Heart left ventricle (tissue), 16 donors: ENCODE measurements at regions not wholly inside any gene's neighbourhood (a gene's known extent, or its start where the extent isn't known, plus 50 kb on each side); places are given as distances from the start of the nearest gene placed in this dataset.

ENCODE experiments used
- ATAC-seq, 4 donors: fragments of 200-7000 bp; cut with Tn5 transposase; one replicate each; pipeline ENCODE4 v1.9.1; 2020 to 2022; ENCODE audit warnings: moderate library complexity in 4 of 4, mild to moderate bottlenecking in 3 of 4, moderate number of reproducible peaks in 1 of 4
- DNase-seq, 5 donors: peaks; one replicate each; pipeline ENCODE4 v3.0.0-alpha.2; 2020
- H3K27ac ChIP-seq, 12 donors: fragments of 200-600 bp; sonication (generic) in 4 of 12; one replicate each; pipeline versions ENCODE4 v1.5.0 to v1.8.0; 2016 to 2022; ENCODE audit warnings: mild to moderate bottlenecking in 2 of 12
- H3K27me3 ChIP-seq, 9 donors: fragments of 200-600 bp; sonication (generic) in 2 of 9; one replicate each; pipeline versions ENCODE4 v1.5.1 to v1.8.0; 2016 to 2022; ENCODE audit warnings: mild to moderate bottlenecking in 3 of 9
- H3K36me3 ChIP-seq, 9 donors: fragments of 200-600 bp; sonication (generic) in 2 of 9; one replicate each; pipeline versions ENCODE4 v1.5.0 to v1.8.0; 2018 to 2022; ENCODE audit warnings: mild to moderate bottlenecking in 2 of 9
- H3K4me1 ChIP-seq, 12 donors: fragments of 200-600 bp; sonication (generic) in 4 of 12; one replicate each; pipeline versions ENCODE4 v1.5.0 to v1.8.0; 2016 to 2022; ENCODE audit warnings: mild to moderate bottlenecking in 3 of 12
- H3K4me3 ChIP-seq, 12 donors: fragments of 200-600 bp; sonication (generic) in 4 of 12; one replicate each; pipeline versions ENCODE4 v1.5.0 to v1.8.0; 2017 to 2022; ENCODE audit warnings: mild to moderate bottlenecking in 9 of 12, moderate library complexity in 4 of 12
- H3K9me3 ChIP-seq, 12 donors: fragments of 200-600 bp; sonication (generic) in 4 of 12; one replicate each; pipeline versions ENCODE4 v1.5.0 to v1.8.0; 2016 to 2022; ENCODE audit warnings: mild to moderate bottlenecking in 1 of 12
- CTCF ChIP-seq, 12 donors: fragments of 200-600 bp; sonication (generic) in 4 of 12; IDR thresholded peaks; one replicate each; pipeline versions ENCODE4 v1.5.0 to v1.8.0; 2018 to 2022; ENCODE audit warnings: antibody characterized with exemption in 12 of 12, mild to moderate bottlenecking in 5 of 12
- POLR2A ChIP-seq, 2 donors: fragments of 450-650 bp; IDR thresholded peaks; one replicate each; pipeline ENCODE4 v1.6.1; 2017; ENCODE audit warnings: antibody characterized with exemption in 2 of 2, mild to moderate bottlenecking in 2 of 2, moderate library complexity in 2 of 2
- WGBS, 4 donors: extraction: QIAGEN DNeasy Blood & Tissue Kit in 2 of 4; methylation state at CpG; one replicate each; pipeline versions ENCODE4 v1.1.5 to v1.1.7; 2013 to 2018; 5-methylcytosine and 5-hydroxymethylcytosine counted together
- intact Hi-C, 10 donors: fragments of 100-400 bp; cut with DNase I; formaldehyde crosslinking; loops; one replicate each; pipeline versions ENCODE4 v1.11.1 to v1.14.2; 2022
- donor health status: ischemic (EF 13 %, LVEDD 7.1; RV severe dilation, severe dysfunction).
- donor health status: healthy with polysubstance abuse.
- donor health status: DM: no; HTN: yes; CAD: no.
- donor health status: DM: no; HTN: no; CAD: no.
- donor health status: ischemic (EF 25% LVEDD 6.9; RV normal size, moderate dysfunction).
- donor health status: ischemic (EF 25% LVEDD 5.7; RV mildly dilated, moderate dysfunction).
- donor health status: healthy.
- donor health status: DM: yes; HTN: yes; CAD: no.
- donor health status: ischemic (EF 35%, LVEDD 5.7; RV mildly dilated, moderate dysfunction).
- donor health status: nonischemic (EF 11% LVEDD 7.7; RV severe dilation, severe dysfunction).
- donor health status: DM: yes; HTN: yes; CAD: no.
- donor health status: PGD.
- donor health status: ischemic (EF 29% LVEDD 5.4; RV normal size, mild dysfunction).
- donor health status: nonischemic (EF 23%, LVEDD 6.1; RV moderate dilation, normal function).

- peak overlapping the region in 3 of 12 donors; percentile 15 to 54 (median 49) for H3K4me3 ChIP-seq
- H3K9me3 ChIP-seq = no peaks in the 10 kb centered on the region
- ATAC-seq (no peak), DNase-seq (no peak)
- peak overlapping the region in 2 of 12 donors; percentile 48 to 76 for H3K27ac ChIP-seq
- H3K36me3 ChIP-seq = no peaks in the 10 kb centered on the region
- 28 to 86% (median 73%) methylated on average over 12 to 39 of the region's 39 CpGs for WGBS, 4 donors
- H3K4me1 ChIP-seq = peaks cover 0 to 47% (median 12%) of the 10 kb centered on the region in 12 donors
- intact Hi-C loops = loop anchor here in 5 of 10 donors (5.0 to 10.0 kb wide), 8 partner anchors 99 to 434 kb away; no protein-coding TSS in a partner anchor
- peaks cover 0 to 72% (median 0%) of the 10 kb centered on the region in 9 donors for H3K27me3 ChIP-seq
- no peak for TF ChIP-seq POLR2A (IDR thresholded peaks at IDR 0.05)
- no peak for TF ChIP-seq CTCF (IDR thresholded peaks at IDR 0.05)
Observed at GRCh38 chrX:40168480-40169011, 70.8 kb upstream of the BCOR start.

- intact Hi-C loops = loop anchor here in 5 of 10 donors (5.0 to 10.0 kb wide), 8 partner anchors 99 to 433 kb away; no protein-coding TSS in a partner anchor
- peak overlapping the region; percentile 5 to 57 (median 45) for H3K4me3 ChIP-seq
- WGBS, 4 donors = 16 to 22% (median 19%) methylated on average over 43 to 46 of the region's 46 CpGs
- peaks cover 0 to 69% (median 0%) of the 10 kb centered on the region in 9 donors for H3K27me3 ChIP-seq
- peak overlapping the region in 4 of 12 donors; percentile 8 to 76 (median 22) for H3K27ac ChIP-seq
- peaks cover 0 to 41% (median 10%) of the 10 kb centered on the region in 12 donors for H3K4me1 ChIP-seq
- DNase-seq (peak in 3 of 5 donors; percentile 22 to 63 (median 52)), ATAC-seq (peak in 2 of 4 donors; percentile 2 to 21)
- H3K36me3 ChIP-seq = no peaks in the 10 kb centered on the region
- no peaks in the 10 kb centered on the region for H3K9me3 ChIP-seq
- TF ChIP-seq CTCF (IDR thresholded peaks at IDR 0.05) (no peak), POLR2A (IDR thresholded peaks at IDR 0.05) (no peak)
Observed at GRCh38 chrX:40167850-40168479, 70.2 kb upstream of the BCOR start.

GRCh38 chrX:40167233-40167849, 69.6 kb upstream of the BCOR start:
- TF ChIP-seq POLR2A (IDR thresholded peaks at IDR 0.05) = no peak
- TF ChIP-seq CTCF (IDR thresholded peaks at IDR 0.05) = no peak
- intact Hi-C loops = loop anchor here in 5 of 10 donors (5.0 to 10.0 kb wide), 8 partner anchors 100 to 433 kb away; no protein-coding TSS in a partner anchor
- ATAC-seq (peak in 2 of 4 donors; percentile 24 to 53), DNase-seq (peak in 1 of 5 donors; percentile 31)
- 7 to 28% (median 9%) methylated on average over 41 of the region's 41 CpGs for whole genome bisulfite sequencing, 4 donors
- H3K27me3 ChIP-seq = peaks cover 0 to 63% (median 0%) of the 10 kb centered on the region in 9 donors
- peak overlapping the region in 11 of 12 donors; percentile 15 to 57 (median 45) for H3K4me3 ChIP-seq
- no peaks in the 10 kb centered on the region for H3K9me3 ChIP-seq
- peaks cover 0 to 37% (median 9%) of the 10 kb centered on the region in 12 donors for H3K4me1 ChIP-seq
- peak overlapping the region in 3 of 12 donors; percentile 8 to 76 (median 14) for H3K27ac ChIP-seq
- H3K36me3 ChIP-seq = no peaks in the 10 kb centered on the region

- ATAC-seq (peak in 1 of 4 donors; percentile 17), DNase-seq (peak in 1 of 5 donors; percentile 24)
- Histone ChIP-seq H3K27me3 (peaks cover 0 to 61% (median 0%) of the 10 kb centered on the region in 9 donors), H3K27ac (no peak overlapping the region), H3K36me3 (no peaks in the 10 kb centered on the region), H3K9me3 (no peaks in the 10 kb centered on the region), H3K4me1 (peaks cover 0 to 37% (median 9%) of the 10 kb centered on the region in 12 donors), H3K4me3 (peak overlapping the region in 2 of 12 donors; percentile 49 to 57)
- 36 to 50% (median 43%) methylated on average over 4 of the region's 4 CpGs for WGBS, 4 donors
- TF ChIP-seq POLR2A (IDR thresholded peaks at IDR 0.05) = no peak
- no peak for TF ChIP-seq CTCF (IDR thresholded peaks at IDR 0.05)
- intact Hi-C loops = loop anchor here in 5 of 10 donors (5.0 to 10.0 kb wide), 8 partner anchors 101 to 432 kb away; no protein-coding TSS in a partner anchor
Observed at GRCh38 chrX:40166582-40166981, 68.8 kb upstream of the BCOR start.
